ENCODE measurements at regions not wholly inside any gene's neighbourhood (a gene's known extent, or its start where the extent isn't known, plus 50 kb on each side); places are given as distances from the start of the nearest gene placed in this dataset.
"Not testable (repeated sequence)": the region's sequence is repeated elsewhere in the genome, so short reads cannot be mapped to it uniquely, and the experiment has no call there.

DNA sequence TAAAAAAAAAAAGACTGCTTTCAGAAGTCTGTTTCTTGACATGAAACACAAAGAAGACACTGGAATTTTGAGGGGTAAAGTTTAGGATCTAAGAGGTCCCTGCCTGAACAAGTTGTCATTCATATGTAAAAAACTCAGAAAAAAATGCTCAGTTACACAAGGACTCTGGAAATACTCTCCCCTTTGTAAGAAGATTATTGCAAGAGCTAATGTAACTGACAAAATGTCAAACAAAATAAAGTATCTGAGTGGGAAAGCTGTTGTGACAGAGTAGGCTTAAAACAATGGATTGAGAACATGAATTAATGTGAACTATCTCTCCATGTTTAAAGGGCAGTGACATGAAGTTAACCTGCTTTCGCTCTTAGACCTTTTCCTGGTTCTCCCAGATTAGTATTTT lies 416.7 kb upstream of the TYRP1 start:
- DNase-seq (ENCODE audit: insufficient read length, low spot score) (no peak), FAIRE-seq (no peak)
- no peak for TF ChIP-seq POLR2A (IDR thresholded peaks at IDR 0.05; ENCODE audit: low read depth, low read length)

DNA sequence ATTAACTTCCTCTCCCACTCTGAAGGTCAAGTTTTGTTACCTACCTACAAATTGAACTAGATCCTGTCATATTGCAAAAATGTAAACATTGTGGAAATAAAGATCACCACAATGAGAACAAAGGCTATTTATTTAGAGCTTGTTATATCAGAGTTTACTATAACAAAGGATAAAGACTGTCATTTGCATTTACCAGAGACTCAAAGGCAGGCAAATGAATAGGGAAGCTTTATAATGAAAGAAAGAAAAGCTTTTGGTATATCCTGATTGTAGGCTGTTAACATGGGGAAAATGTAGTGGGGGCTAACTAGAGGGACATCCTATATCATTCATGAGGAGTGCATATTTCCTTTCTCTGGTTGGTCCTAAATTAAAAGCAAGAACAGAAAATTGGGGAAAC lies 403.5 kb upstream of the TYRP1 start:
- FAIRE-seq (no peak), DNase-seq (ENCODE audit: insufficient read length, low spot score) (no peak)
- TF ChIP-seq POLR2A (IDR thresholded peaks at IDR 0.05; ENCODE audit: low read depth, low read length) = no peak

DNA sequence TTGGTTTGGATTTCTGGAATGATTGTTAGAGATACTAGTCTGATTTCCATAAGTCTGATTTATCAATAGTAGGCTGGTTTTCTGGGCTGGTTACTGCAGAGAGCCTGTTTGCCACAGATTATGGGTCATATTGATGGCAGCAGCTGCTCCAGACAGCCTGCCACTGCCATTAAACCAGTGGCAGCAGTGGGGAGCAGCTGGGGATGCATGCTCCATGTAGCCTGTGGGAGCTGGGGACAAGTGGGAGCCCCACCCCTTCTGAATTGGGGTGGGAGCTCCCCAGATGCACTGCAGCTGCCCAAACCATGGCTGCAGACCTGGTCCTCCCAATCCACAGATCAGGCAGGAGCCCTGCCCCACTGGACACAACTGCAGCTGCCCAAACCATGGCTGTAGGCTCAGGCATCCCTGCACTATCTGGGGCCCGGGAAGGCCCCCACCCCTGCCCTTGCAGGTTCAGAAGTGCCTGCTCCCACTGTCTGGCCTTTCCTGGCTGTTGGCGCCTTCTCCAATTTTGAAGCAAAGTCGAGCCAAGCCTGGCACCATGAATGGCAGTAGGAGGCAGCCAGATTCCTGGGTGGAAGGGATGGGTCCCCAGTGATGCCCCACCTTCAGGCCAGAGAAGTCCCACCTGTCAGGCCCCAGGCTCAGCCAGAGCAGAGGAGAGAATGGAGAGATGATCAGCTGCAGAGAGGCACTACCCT lies 402.9 kb upstream of the TYRP1 start:
- FAIRE-seq = no peak
- TF ChIP-seq POLR2A (IDR thresholded peaks at IDR 0.05; ENCODE audit: low read depth, low read length) = no peak

DNA sequence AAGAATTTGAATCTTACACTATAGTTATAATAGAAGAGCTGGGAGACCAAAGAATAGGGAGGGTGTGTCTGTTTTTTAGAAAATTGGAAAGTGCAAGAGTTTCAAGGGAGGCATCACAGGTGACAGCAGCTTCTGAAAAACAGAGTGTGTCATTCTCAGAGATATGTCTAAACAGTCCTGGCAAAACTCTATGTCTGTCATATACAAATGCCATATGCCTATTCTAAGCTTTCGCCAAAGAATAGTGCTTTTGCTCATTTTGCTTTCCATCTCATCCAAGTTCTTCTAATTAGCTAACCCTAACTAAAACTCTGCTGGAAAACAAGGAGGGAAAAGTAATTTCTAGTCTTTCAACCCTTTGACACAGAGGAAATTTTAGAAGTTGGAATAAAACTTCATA lies 388.0 kb upstream of the TYRP1 start:
- no peak for TF ChIP-seq POLR2A (IDR thresholded peaks at IDR 0.05; ENCODE audit: low read depth, low read length)
- no peak for DNase-seq (ENCODE audit: insufficient read length, low spot score)
- no peak for FAIRE-seq

More for the DNA sequence above, 402.9 kb upstream of the TYRP1 start:
- DNase-seq (ENCODE audit: insufficient read length, low spot score) = no peak

DNA sequence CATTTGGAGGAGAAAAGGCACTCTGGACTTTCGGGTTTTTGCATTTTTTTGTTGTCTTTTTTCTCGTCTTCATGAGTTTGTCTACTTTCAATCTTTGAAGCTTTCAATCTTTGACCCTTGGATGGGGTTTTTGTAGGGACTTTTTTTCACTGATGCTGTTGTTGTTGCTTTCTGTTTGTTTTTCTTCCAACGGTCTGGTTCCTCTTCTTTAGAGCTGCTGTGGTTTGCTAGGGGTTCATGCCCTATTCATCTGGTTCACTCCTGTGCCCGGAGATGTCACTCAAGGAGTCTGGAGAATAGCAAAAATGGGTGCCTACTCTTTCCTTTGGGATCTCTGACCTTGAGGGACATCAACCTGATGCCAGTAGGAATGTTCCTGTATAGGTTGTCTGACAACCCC lies 378.6 kb upstream of the TYRP1 start:
- DNase-seq (ENCODE audit: insufficient read length, low spot score) (no peak), FAIRE-seq (no peak)
- TF ChIP-seq POLR2A (IDR thresholded peaks at IDR 0.05; ENCODE audit: low read depth, low read length) = no peak

DNA sequence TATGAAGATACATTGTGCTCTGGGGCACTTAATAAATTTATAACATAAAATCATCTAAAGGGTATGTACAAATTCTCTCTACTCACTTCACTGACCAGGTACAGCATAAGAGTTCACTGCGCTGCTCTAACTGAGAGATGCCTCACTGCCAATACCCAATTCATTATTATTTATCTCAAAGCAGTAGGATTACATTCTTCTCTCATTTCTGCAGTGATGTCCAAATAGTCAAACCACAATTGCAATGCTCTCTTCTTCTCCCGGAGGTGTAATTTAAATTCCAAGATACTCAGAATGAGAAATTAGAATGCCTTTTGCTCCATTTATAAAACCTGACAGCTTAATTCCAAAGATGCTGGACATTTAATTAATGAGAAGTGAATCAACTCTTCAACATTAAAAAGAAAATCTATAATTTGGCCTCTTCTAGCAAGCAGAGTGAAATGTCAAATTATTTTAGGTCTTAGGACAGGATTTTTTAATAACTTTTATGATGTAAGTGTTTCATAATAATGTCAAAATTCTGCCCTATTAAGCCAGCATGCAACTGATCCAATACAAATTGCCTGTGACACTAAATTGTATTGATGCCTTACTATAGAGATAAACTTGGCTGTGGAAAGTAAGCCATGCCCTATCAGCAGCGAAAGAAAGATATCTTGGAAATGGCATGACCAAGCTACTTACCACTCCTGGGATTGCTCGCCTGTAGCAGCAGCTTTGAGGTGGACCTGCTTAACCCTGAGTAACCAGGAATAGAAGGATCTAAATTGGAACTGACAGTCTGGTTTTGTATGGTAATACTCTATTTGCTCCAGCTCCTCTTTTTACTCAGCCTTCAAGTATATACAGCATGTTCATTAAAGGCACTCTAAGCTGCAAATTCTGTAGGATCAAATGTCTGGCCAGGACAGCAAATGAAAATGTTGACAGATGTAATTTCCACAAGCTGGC lies 374.2 kb upstream of the TYRP1 start:
- no peak for FAIRE-seq
- TF ChIP-seq POLR2A (IDR thresholded peaks at IDR 0.05; ENCODE audit: low read depth, low read length) = no peak
- DNase-seq (ENCODE audit: insufficient read length, low spot score) = no peak

DNA sequence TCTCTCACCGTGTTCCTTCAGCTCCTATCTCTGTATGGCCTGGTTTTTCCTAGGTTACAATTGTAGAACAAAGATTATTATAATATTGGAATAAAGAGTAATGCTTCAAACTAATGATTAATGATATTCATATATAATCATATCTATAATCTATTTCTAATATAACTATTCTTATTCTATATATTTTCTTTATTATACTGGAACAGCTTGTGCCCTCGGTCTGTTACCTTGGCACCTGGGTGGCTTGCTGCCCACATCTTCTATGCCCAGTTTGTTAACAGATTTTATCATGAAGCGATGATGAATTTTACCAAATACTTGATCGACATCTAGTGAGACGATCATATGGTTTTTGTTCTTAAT lies 363.6 kb upstream of the TYRP1 start:
- DNase-seq (ENCODE audit: insufficient read length, low spot score) (no peak), FAIRE-seq (no peak)
- no peak for TF ChIP-seq POLR2A (IDR thresholded peaks at IDR 0.05; ENCODE audit: low read depth, low read length)

DNA sequence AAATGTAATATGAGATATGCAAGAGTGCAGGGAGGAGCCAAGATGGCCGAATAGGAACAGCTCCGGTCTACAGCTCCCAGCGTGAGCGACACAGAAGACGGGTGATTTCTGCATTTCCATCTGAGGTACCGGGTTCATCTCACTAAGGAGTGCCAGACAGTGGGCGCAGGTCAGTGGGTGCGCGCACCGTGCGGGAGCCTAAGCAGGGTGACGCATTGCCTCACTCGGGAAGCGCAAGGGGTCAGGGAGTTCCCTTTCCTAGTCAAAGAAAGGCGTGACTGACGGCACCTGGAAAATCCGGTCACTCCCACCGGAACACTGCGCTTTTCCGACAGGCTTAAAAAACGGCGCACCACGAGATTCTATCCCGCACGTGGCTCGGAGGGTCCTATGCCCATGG lies 359.2 kb upstream of the TYRP1 start:
- not testable (repeated sequence) for FAIRE-seq; DNase-seq (ENCODE audit: insufficient read length, low spot score)

DNA sequence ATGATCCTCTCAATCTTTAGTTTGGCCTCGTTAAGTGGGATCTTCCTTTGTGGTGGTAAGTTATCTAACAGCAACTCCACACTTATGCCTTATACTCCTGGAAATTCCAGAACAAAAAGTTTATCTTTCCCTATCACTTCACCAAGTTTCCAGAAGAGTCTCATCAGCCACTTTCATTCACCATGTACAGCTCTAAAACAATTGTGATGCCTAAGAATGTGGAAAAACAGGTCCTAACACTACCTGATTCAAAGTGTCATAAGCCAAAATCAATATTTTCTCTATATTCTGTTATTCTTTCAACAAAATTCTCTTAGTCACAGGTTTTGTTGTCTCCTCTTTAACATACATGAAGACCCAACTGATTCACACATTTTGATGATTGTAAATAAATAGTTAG lies 342.4 kb upstream of the TYRP1 start:
- TF ChIP-seq POLR2A (IDR thresholded peaks at IDR 0.05; ENCODE audit: low read depth, low read length) = no peak
- no peak for DNase-seq (ENCODE audit: insufficient read length, low spot score)

DNA sequence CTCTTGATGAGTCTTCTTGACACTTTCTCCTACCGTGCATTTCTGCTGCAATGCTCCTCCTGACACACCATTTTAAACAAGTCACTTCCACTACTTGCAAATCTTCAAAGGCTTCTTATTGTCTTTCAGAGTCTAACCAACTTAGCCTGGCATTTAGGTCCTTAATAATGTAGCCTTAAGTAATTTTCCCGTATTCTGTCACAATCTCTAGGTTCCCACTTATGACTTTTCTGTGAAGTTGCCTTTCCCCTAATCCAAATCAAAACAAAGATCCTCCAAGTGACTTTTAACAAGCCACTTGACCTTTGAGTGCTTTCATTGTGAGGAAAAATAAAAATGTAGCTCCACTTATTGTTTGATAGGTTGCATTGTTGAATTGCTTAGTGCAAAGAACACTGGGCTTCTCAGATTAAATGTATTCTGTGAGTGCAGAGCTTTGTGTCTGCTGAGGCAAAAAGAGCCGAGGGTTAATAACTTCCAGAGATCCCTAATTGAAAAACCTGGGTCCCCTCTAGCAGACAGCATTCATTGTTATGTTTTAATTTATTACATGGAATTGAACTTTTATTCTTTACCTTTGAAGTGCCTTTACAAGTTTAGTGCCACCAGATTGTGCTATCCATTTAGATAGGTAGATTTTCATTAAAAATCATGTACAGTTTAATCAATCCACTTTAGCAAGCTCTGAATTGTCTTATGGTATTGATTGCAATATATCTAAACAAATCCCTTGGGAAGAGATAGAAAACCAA lies 341.7 kb upstream of the TYRP1 start:
- no peak for FAIRE-seq
- no peak for TF ChIP-seq POLR2A (IDR thresholded peaks at IDR 0.05; ENCODE audit: low read depth, low read length)
- DNase-seq (ENCODE audit: insufficient read length, low spot score) = no peak

More for the DNA sequence above, 342.4 kb upstream of the TYRP1 start:
- no peak for FAIRE-seq

DNA sequence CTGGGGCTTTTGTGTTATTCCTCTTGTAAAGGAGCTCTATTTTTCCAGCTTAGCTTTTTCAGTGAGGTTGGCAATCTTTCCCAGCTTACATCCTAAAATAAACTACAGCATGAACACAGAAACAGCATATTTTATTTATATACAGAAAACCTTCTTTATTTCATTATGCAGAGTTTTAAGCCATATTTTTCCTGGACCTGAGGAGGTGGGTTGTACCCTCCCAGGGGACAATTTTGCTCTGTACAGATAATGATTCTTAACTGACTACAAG lies 341.2 kb upstream of the TYRP1 start:
- FAIRE-seq (no peak), DNase-seq (ENCODE audit: insufficient read length, low spot score) (no peak)
- no peak for TF ChIP-seq POLR2A (IDR thresholded peaks at IDR 0.05; ENCODE audit: low read depth, low read length)

DNA sequence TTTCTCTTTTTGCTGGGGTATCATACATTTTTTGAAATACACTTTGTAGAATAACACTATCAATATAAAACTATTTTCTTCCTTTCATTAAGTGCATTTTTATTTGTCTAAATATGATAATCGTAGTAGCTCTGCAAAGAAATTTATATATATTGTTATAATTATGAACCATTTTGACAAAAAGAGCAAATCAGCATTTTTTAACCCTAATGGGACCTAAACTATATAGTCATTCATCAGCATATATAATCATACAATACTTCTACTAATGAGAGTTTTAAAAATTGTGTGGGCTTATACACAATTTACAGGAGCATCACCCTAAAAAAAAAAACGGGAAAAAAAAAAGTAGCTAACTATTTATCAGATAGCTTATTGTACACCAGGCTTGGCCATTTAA lies 329.7 kb upstream of the TYRP1 start:
- DNase-seq (ENCODE audit: insufficient read length, low spot score) (no peak), FAIRE-seq (no peak)
- TF ChIP-seq POLR2A (IDR thresholded peaks at IDR 0.05; ENCODE audit: low read depth, low read length) = no peak

DNA sequence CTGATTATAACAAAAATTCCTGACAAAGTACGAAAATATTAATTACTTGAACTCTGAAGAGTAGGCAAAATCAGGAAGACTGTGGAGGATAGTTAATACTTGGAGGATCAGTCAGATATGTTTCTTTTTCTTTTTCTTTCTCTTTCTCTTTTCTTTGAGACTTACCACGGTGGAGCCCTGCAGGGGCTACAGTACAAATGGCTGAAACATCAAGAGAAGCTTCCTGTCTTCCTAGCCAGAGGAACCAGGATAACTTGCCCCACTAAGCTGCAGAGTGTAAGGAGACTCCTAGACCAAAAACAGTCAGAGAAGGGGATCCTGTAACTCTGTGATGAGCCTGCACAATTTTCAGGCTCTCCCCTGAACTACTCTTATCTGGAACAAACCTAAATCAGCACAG lies 324.6 kb upstream of the TYRP1 start:
- DNase-seq (ENCODE audit: insufficient read length, low spot score) (no peak), FAIRE-seq (no peak)
- TF ChIP-seq POLR2A (IDR thresholded peaks at IDR 0.05; ENCODE audit: low read depth, low read length) = no peak

DNA sequence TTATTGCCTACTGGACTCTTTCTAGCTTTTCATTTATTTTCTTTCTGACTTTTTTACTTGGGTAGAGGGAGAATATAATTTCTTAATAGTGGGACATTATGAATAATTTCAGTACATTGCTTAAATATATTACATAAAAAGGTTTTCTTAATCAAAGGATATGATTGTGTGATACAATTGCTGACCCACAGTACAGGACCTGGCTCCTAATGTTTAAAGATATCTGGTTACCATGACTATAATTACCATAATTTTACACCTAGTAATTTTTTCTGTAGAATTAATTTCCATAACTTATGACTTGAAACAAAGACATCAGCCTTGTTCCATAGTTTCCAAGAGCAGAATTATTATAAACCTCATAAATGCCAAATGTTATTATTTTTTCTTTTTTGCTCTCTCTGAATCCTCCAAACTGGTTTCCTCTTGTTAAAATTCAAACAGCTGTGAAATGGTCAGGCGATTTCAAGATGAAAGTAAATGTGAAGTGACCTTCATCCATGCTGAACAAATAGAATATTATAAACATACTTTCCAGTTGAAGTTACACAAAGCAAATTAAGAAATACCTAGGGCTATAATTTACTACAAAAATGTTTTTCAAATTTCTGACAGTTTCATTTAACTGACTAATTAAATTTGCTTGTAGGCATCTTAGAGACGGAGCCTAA lies 301.2 kb upstream of the TYRP1 start:
- no peak for TF ChIP-seq POLR2A (IDR thresholded peaks at IDR 0.05; ENCODE audit: low read depth, low read length)
- FAIRE-seq = no peak

More for the DNA sequence above, 301.2 kb upstream of the TYRP1 start:
- DNase-seq (ENCODE audit: insufficient read length, low spot score) = no peak

All from H54 (cell line).